HG03095 (cell line): ENCODE measurements at regions not wholly inside any gene's neighbourhood (a gene's known extent, or its start where the extent isn't known, plus 50 kb on each side); places are given as distances from the start of the nearest gene placed in this dataset.

ENCODE experiments used
- ATAC-seq: cut with Tn5 transposase; IDR thresholded peaks from one replicate; pipeline ENCODE4 v1.9.1; 2021; ENCODE audit warnings: moderate library complexity; ENCODE audit not compliant: unreplicated experiment

GRCh38 chr14:58697930-58698642, 60.3 kb downstream of the DACT1 start:
- no peak for ATAC-seq

GRCh38 chr14:58699681-58700205, 62.0 kb downstream of the DACT1 start:
- no peak for ATAC-seq

- ATAC-seq: no peak
Observed at GRCh38 chr14:58701156-58701555, 63.4 kb downstream of the DACT1 start.

- ATAC-seq: no peak
Observed at GRCh38 chr14:58701604-58702003, 63.8 kb downstream of the DACT1 start.

- no peak for ATAC-seq
Observed at GRCh38 chr14:58702441-58703160, 64.8 kb downstream of the DACT1 start.

- no peak for ATAC-seq
Observed at GRCh38 chr14:58703161-58703506, 65.4 kb downstream of the DACT1 start.

- no peak for ATAC-seq
Observed at GRCh38 chr14:58705066-58705465, 67.3 kb downstream of the DACT1 start.

GRCh38 chr14:58707949-58708348, 70.2 kb downstream of the DACT1 start:
- ATAC-seq: no peak

- ATAC-seq: no peak
Observed at GRCh38 chr14:58709949-58710348, 72.2 kb downstream of the DACT1 start.

GRCh38 chr14:58711382-58711781, 73.6 kb downstream of the DACT1 start:
- ATAC-seq: no peak

- no peak for ATAC-seq
Observed at GRCh38 chr14:58712357-58712756, 74.6 kb downstream of the DACT1 start.

- ATAC-seq: no peak
Observed at GRCh38 chr14:58713677-58714076, 75.9 kb downstream of the DACT1 start.

- no peak for ATAC-seq
Observed at GRCh38 chr14:58716706-58717105, 78.9 kb downstream of the DACT1 start.

- no peak for ATAC-seq
Observed at GRCh38 chr14:58717211-58717610, 79.4 kb downstream of the DACT1 start.

GRCh38 chr14:58717813-58718212, 80.1 kb downstream of the DACT1 start:
- no peak for ATAC-seq

- no peak for ATAC-seq
Observed at GRCh38 chr14:58718226-58719205, 80.8 kb downstream of the DACT1 start.

GRCh38 chr14:58721723-58722122, 84.0 kb downstream of the DACT1 start:
- no peak for ATAC-seq

- no peak for ATAC-seq
Observed at GRCh38 chr14:58722441-58722840, 84.7 kb downstream of the DACT1 start.

GRCh38 chr14:58724206-58724605, 86.4 kb downstream of the DACT1 start:
- ATAC-seq: no peak

GRCh38 chr14:58724702-58725101, 86.9 kb downstream of the DACT1 start:
- ATAC-seq: no peak

- ATAC-seq: no peak
Observed at GRCh38 chr14:58725226-58725625, 87.5 kb downstream of the DACT1 start.
